Right atrium auricular region (tissue), 2 donors: ENCODE measurements at regions not wholly inside any gene's neighbourhood (a gene's known extent, or its start where the extent isn't known, plus 50 kb on each side); places are given as distances from the start of the nearest gene placed in this dataset.

Source experiments
- DNase-seq: peaks from one replicate; pipeline ENCODE4 v3.0.0-alpha.2; 2019; ENCODE audit warnings: low spot score
- H3K27ac ChIP-seq, 2 donors: fragments of 200-600 bp; sonication (generic); 1 replicate in 1 of 2; 2 replicates in 1 of 2; pipeline ENCODE4 v1.5.1; 2016 to 2019
- H3K27me3 ChIP-seq, 2 donors: fragments of 200-600 bp; sonication (generic); one replicate each; pipeline versions ENCODE4 v1.5.1 to v1.6.0; 2017 to 2019
- H3K36me3 ChIP-seq: fragments of 200-600 bp; sonication (generic); one replicate; pipeline ENCODE4 v1.5.1; 2016
- H3K4me1 ChIP-seq, 2 donors: fragments of 200-600 bp; sonication (generic); one replicate each; pipeline versions ENCODE4 v1.5.1 to v1.6.0; 2017 to 2019
- H3K4me3 ChIP-seq, 2 donors: fragments of 200-600 bp; sonication (generic); 1 replicate in 1 of 2; 2 replicates in 1 of 2; pipeline ENCODE4 v1.5.1; 2017 to 2019; ENCODE audit warnings: mild to moderate bottlenecking in 1 of 2, moderate library complexity in 1 of 2
- H3K9me3 ChIP-seq, 2 donors: fragments of 200-600 bp; sonication (generic); one replicate each; pipeline ENCODE4 v1.5.1; 2019
- CTCF ChIP-seq, 2 donors: fragments of 200-600 bp; sonication (generic); IDR thresholded peaks; one replicate each; pipeline ENCODE4 v1.5.1; 2019; ENCODE audit warnings: antibody characterized with exemption in 2 of 2

- Histone ChIP-seq H3K27me3 (no peaks in the 10 kb centered on the region), H3K4me3 (no peak overlapping the region), H3K36me3 (no peaks in the 10 kb centered on the region), H3K9me3 (no peaks in the 10 kb centered on the region), H3K4me1 (no peaks in the 10 kb centered on the region), H3K27ac (no peak overlapping the region)
- no peak for TF ChIP-seq CTCF (IDR thresholded peaks at IDR 0.05)
- DNase-seq: no peak
Measured at GRCh38 chr14:84610086-84610485, 919.9 kb upstream of the FLRT2 start.

GRCh38 chr14:84622357-84622756 is 907.6 kb upstream of the FLRT2 start:
- no peak overlapping the region for H3K4me3 ChIP-seq
- no peaks in the 10 kb centered on the region for H3K27me3 ChIP-seq
- no peak for DNase-seq
- no peak overlapping the region for H3K27ac ChIP-seq
- TF ChIP-seq CTCF (IDR thresholded peaks at IDR 0.05): no peak
- no peaks in the 10 kb centered on the region for H3K9me3 ChIP-seq
- no peaks in the 10 kb centered on the region for H3K4me1 ChIP-seq
- H3K36me3 ChIP-seq: no peaks in the 10 kb centered on the region

- TF ChIP-seq CTCF (IDR thresholded peaks at IDR 0.05): no peak
Measured at GRCh38 chr14:84643446-84643845, 886.5 kb upstream of the FLRT2 start.

GRCh38 chr14:84646786-84647500 is 883.0 kb upstream of the FLRT2 start:
- Histone ChIP-seq H3K4me3 (no peak overlapping the region), H3K4me1 (no peaks in the 10 kb centered on the region), H3K36me3 (no peaks in the 10 kb centered on the region), H3K9me3 (no peaks in the 10 kb centered on the region), H3K27me3 (no peaks in the 10 kb centered on the region), H3K27ac (no peak overlapping the region)
- no peak for TF ChIP-seq CTCF (IDR thresholded peaks at IDR 0.05)
- no peak for DNase-seq

More at GRCh38 chr14:84643446-84643845, 886.5 kb upstream of the FLRT2 start:
- Histone ChIP-seq H3K36me3 (no peaks in the 10 kb centered on the region), H3K9me3 (no peaks in the 10 kb centered on the region), H3K27ac (no peak overlapping the region), H3K4me3 (no peak overlapping the region), H3K4me1 (no peaks in the 10 kb centered on the region), H3K27me3 (no peaks in the 10 kb centered on the region)
- DNase-seq: no peak

- DNase-seq: no peak
- Histone ChIP-seq H3K4me1 (no peaks in the 10 kb centered on the region), H3K9me3 (peaks cover 0 to 11% of the 10 kb centered on the region in 2 donors), H3K27ac (no peak overlapping the region), H3K4me3 (no peak overlapping the region), H3K36me3 (no peaks in the 10 kb centered on the region), H3K27me3 (no peaks in the 10 kb centered on the region)
- no peak for TF ChIP-seq CTCF (IDR thresholded peaks at IDR 0.05)
Measured at GRCh38 chr14:84655014-84655413, 874.9 kb upstream of the FLRT2 start.

- Histone ChIP-seq H3K4me1 (no peaks in the 10 kb centered on the region), H3K27ac (no peak overlapping the region), H3K4me3 (no peak overlapping the region), H3K36me3 (no peaks in the 10 kb centered on the region), H3K9me3 (peaks cover 0 to 6% of the 10 kb centered on the region in 2 donors), H3K27me3 (no peaks in the 10 kb centered on the region)
- TF ChIP-seq CTCF (IDR thresholded peaks at IDR 0.05): no peak
- DNase-seq: no peak
Measured at GRCh38 chr14:84657911-84658310, 872.0 kb upstream of the FLRT2 start.
